NB4 (cell line): ENCODE measurements at regions not wholly inside any gene's neighbourhood (a gene's known extent, or its start where the extent isn't known, plus 50 kb on each side); places are given as distances from the start of the nearest gene placed in this dataset.

Experiments
- DNase-seq: peaks from one replicate; pipeline ENCODE4 v3.0.0; 2010; ENCODE audit warnings: low read depth
- H3K4me3 ChIP-seq: one replicate; pipeline ENCODE4 v1.5.1; 2011; ENCODE audit warnings: mild to moderate bottlenecking, low read depth, low read length, moderate library complexity
- CTCF ChIP-seq: IDR thresholded peaks from one replicate; pipeline ENCODE4 v1.5.1; 2012; ENCODE audit warnings: low read depth, low read length
- MAX ChIP-seq: IDR thresholded peaks from 2 replicates; pipeline ENCODE4 v1.6.1; 2011; ENCODE audit warnings: low read depth, low read length
- MYC ChIP-seq: IDR thresholded peaks from 2 replicates; pipeline ENCODE4 v1.6.1; 2011; ENCODE audit warnings: low read depth, low read length
- POLR2A ChIP-seq: IDR thresholded peaks from 2 replicates; pipeline ENCODE4 v1.6.1; 2011; ENCODE audit warnings: mild to moderate bottlenecking; ENCODE audit not compliant: insufficient read length; ENCODE audit errors: extremely low read depth

DNA sequence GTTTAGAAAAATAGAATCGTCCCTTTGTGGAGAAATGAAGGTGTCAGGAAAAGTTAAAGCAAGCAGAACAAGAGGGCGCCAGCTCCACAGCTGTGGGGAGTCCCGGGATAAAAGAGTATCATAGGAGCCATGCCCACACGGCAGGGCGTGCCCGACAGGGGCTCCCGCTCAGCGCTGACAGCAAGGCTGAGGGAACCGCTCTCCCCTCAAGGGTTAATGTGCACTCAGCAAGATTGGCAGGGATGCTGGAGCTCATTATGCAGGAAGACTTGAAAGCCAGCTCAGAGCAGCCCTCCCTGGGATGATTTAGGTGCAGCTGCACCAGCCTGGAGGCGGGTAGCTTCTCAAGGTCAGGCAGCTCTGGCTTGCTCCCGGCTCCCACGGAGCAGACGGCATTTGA lies 500.2 kb downstream of the EIPR1 start:
- DNase-seq, result no peak
- TF ChIP-seq MYC (no peak), POLR2A (no peak), MAX (no peak), CTCF (no peak)
- no peak overlapping the region for H3K4me3 ChIP-seq

DNA sequence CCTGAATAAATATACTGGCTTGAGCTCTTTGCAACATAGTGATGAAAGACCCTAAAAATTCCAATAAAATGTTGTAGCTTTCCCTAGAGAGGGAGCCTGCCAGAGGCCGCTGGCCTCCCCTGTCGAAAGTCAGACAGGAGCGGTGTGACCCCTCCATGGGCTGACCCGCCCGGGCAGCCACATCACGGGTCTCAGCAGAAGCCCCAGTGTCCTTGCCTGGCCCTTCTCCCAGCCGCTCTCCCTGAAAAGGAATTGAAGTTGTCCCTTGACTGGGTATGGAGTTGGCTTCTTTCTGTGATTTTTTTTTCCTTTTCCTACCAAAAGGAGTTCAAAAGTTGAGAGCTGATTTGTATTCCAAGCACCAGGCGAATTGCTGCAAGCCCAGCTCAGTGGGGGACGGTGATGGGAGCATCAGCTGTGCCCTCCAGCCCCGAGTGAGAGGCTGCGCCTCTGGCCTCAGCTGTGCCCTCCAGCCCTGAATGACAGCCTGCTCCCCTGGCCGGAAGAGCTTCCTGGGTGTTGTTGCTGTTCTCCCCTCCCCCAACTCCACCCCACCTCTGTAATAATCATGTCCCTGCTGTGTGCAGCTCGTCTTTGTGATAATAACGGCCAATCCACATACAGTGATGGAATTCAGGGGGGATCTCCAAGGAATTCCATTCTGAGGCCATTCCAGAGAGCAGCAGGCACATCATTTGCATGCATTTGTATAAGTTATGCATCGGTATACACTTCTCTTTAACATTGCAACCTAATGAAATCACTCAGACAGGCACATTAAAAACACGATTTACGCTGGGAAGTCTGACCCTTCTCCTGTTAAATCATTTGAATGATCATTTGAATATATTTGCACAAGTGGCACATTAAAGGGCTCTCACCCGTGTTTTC lies 501.0 kb downstream of the EIPR1 start:
- no peak for DNase-seq
- TF ChIP-seq POLR2A, result no peak
- no peak for TF ChIP-seq CTCF
- no peak for TF ChIP-seq MYC
- no peak for TF ChIP-seq MAX
- no peak overlapping the region for H3K4me3 ChIP-seq

DNA sequence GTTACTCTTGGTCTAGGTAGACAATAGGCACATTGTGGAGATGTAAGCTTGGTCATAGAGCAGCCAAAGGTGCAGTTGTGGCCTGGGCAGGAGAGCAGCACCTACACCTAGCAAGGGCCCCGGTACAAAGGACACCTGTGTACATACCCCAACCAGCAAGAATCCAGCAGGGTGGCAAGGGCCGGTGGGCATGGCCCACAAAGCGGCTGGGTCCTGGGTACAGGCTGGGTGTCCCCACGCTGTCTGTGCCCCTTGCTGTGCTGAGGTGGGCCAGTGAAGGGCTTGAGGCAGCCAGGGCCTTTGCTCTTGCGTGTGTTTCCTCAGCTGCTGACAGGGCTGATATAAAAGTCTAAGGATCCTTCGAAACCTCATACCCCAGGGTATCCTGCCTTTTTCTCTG lies 501.8 kb downstream of the EIPR1 start:
- no peak for DNase-seq
- no peak for TF ChIP-seq MAX
- no peak for TF ChIP-seq CTCF
- TF ChIP-seq MYC, result no peak
- no peak for TF ChIP-seq POLR2A
- H3K4me3 ChIP-seq, result no peak overlapping the region

GRCh38 chr2:2875296-2875695 lies 502.3 kb downstream of the EIPR1 start:
- no peak for DNase-seq
- no peak for TF ChIP-seq MAX
- H3K4me3 ChIP-seq, result no peak overlapping the region

GRCh38 chr2:2874805-2875204 lies 502.8 kb downstream of the EIPR1 start:
- no peak overlapping the region for H3K4me3 ChIP-seq
- TF ChIP-seq POLR2A (no peak), CTCF (no peak), MAX (no peak), MYC (no peak)
- DNase-seq, result no peak

- TF ChIP-seq MYC (no peak), MAX (no peak), POLR2A (no peak), CTCF (no peak)
- no peak overlapping the region for H3K4me3 ChIP-seq
- no peak for DNase-seq
Observed at GRCh38 chr2:2874341-2874740, 503.3 kb downstream of the EIPR1 start.
